Ascending aorta (tissue), 2 donors: ENCODE measurements at regions not wholly inside any gene's neighbourhood (a gene's known extent, or its start where the extent isn't known, plus 50 kb on each side); places are given as distances from the start of the nearest gene placed in this dataset.

ENCODE experiments used
- DNase-seq, 2 donors: peaks; one replicate each; pipeline ENCODE4 v3.0.0-alpha.2; 2019; ENCODE audit warnings: low spot score in 2 of 2
- H3K27ac ChIP-seq, 2 donors: fragments of 200-600 bp; sonication (generic); one replicate each; pipeline ENCODE4 v1.5.1; 2016 to 2017; ENCODE audit warnings: mild to moderate bottlenecking in 1 of 2
- H3K27me3 ChIP-seq: fragments of 200-600 bp; sonication (generic); one replicate; pipeline ENCODE4 v1.5.1; 2017
- H3K36me3 ChIP-seq, 2 donors: fragments of 200-600 bp; sonication (generic); one replicate each; pipeline ENCODE4 v1.5.1; 2016
- H3K4me1 ChIP-seq, 2 donors: fragments of 200-600 bp; sonication (generic); one replicate each; pipeline ENCODE4 v1.5.1; 2016 to 2017; ENCODE audit warnings: mild to moderate bottlenecking in 1 of 2
- H3K4me3 ChIP-seq, 2 donors: fragments of 200-600 bp; sonication (generic); one replicate each; pipeline ENCODE4 v1.5.1; 2016 to 2017; ENCODE audit warnings: mild to moderate bottlenecking in 1 of 2
- H3K9me3 ChIP-seq, 2 donors: fragments of 200-600 bp; sonication (generic); one replicate each; pipeline ENCODE4 v1.5.1; 2016
- intact Hi-C: fragments of 100-400 bp; cut with DNase I; formaldehyde crosslinking; loops from one replicate; pipeline ENCODE4 v1.15.1; 2023
- TF ChIP-seq, protein P1 (sequence below), 3 experiments: fragments of 200-600 bp in 2 of 3; fragments of 450-650 bp in 1 of 3; sonication (generic) in 2 of 3; IDR thresholded peaks; one replicate each; pipeline ENCODE4 v1.5.1; 2016 to 2019; ENCODE audit warnings: antibody characterized with exemption in 3 of 3, mild to moderate bottlenecking in 1 of 3, moderate library complexity in 1 of 3

DNA sequence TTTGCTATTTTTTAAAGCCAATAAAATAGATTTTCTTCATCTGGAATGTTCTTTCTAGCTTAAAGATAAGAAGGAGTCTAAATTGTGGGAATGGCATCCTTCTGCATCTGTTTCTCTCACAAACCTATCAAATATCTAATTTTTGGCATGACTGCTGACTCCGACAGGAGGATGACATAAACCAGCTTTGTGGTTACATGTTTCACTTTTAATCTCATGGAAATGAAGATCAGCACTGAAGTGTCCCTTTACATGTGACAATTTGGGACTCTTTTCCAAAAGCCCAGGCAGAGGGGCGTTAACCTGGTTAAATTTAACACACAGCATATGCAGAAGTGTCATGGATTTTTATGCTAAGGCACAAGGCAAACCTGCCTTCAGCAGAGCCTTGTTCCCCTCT, 694.7 kb downstream of the ARHGAP15 start:
- H3K36me3 ChIP-seq, result no peaks in the 10 kb centered on the region
- no peaks in the 10 kb centered on the region for H3K4me1 ChIP-seq
- no peak overlapping the region for H3K27ac ChIP-seq
- no peak for DNase-seq
- H3K4me3 ChIP-seq, result no peak overlapping the region
- intact Hi-C loops, result no loop called here
- TF ChIP-seq, protein P1, sequence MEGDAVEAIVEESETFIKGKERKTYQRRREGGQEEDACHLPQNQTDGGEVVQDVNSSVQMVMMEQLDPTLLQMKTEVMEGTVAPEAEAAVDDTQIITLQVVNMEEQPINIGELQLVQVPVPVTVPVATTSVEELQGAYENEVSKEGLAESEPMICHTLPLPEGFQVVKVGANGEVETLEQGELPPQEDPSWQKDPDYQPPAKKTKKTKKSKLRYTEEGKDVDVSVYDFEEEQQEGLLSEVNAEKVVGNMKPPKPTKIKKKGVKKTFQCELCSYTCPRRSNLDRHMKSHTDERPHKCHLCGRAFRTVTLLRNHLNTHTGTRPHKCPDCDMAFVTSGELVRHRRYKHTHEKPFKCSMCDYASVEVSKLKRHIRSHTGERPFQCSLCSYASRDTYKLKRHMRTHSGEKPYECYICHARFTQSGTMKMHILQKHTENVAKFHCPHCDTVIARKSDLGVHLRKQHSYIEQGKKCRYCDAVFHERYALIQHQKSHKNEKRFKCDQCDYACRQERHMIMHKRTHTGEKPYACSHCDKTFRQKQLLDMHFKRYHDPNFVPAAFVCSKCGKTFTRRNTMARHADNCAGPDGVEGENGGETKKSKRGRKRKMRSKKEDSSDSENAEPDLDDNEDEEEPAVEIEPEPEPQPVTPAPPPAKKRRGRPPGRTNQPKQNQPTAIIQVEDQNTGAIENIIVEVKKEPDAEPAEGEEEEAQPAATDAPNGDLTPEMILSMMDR (IDR thresholded peaks at IDR 0.05), result no peak
- no peaks in the 10 kb centered on the region for H3K27me3 ChIP-seq
- H3K9me3 ChIP-seq, result no peaks in the 10 kb centered on the region

DNA sequence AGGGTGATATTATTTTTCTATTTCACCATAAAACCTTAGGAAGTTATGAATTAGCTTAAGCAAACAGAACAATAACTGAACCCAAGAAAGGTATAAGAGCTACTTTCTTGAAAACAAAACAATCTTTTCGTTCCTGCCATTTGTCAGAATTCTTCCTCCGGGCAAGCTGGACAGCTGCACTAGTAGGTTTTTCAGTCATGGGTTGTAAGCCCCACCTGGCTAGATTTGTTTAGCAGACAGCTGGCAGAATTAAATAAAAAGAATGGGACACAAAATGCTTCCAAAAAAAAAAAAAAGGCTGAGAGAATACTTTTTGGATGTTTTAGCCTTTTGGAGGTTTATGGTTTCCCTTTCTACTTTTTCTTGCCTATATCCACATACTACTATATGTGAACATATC, 694.1 kb downstream of the ARHGAP15 start:
- H3K27me3 ChIP-seq, result no peaks in the 10 kb centered on the region
- H3K4me1 ChIP-seq, result no peaks in the 10 kb centered on the region
- no peaks in the 10 kb centered on the region for H3K9me3 ChIP-seq
- TF ChIP-seq, protein P1 (IDR thresholded peaks at IDR 0.05), result no peak
- no peaks in the 10 kb centered on the region for H3K36me3 ChIP-seq
- intact Hi-C loops, result no loop called here
- no peak overlapping the region for H3K4me3 ChIP-seq
- DNase-seq, result no peak
- no peak overlapping the region for H3K27ac ChIP-seq

- H3K27ac ChIP-seq, result no peak overlapping the region
- no peaks in the 10 kb centered on the region for H3K4me1 ChIP-seq
- H3K4me3 ChIP-seq, result no peak overlapping the region
- no peaks in the 10 kb centered on the region for H3K9me3 ChIP-seq
- intact Hi-C loops, result no loop called here
- no peaks in the 10 kb centered on the region for H3K27me3 ChIP-seq
- TF ChIP-seq, protein P1 (IDR thresholded peaks at IDR 0.05), result no peak
- no peak for DNase-seq
- no peaks in the 10 kb centered on the region for H3K36me3 ChIP-seq
Measured at GRCh38 chr2:143822736-143823135, 693.5 kb downstream of the ARHGAP15 start.

GRCh38 chr2:143819764-143820163, 690.5 kb downstream of the ARHGAP15 start:
- H3K27me3 ChIP-seq, result no peaks in the 10 kb centered on the region
- no peak overlapping the region for H3K4me3 ChIP-seq
- H3K27ac ChIP-seq, result no peak overlapping the region
- H3K9me3 ChIP-seq, result no peaks in the 10 kb centered on the region
- intact Hi-C loops, result no loop called here
- no peaks in the 10 kb centered on the region for H3K36me3 ChIP-seq
- no peak for DNase-seq
- TF ChIP-seq, protein P1 (IDR thresholded peaks at IDR 0.05), result no peak
- H3K4me1 ChIP-seq, result no peaks in the 10 kb centered on the region

- TF ChIP-seq, protein P1 (IDR thresholded peaks at IDR 0.05), result no peak
- no peak overlapping the region for H3K27ac ChIP-seq
- DNase-seq, result no peak
Measured at GRCh38 chr2:143819190-143819735, 690.0 kb downstream of the ARHGAP15 start.

More at GRCh38 chr2:143819190-143819735, 690.0 kb downstream of the ARHGAP15 start:
- H3K36me3 ChIP-seq, result no peaks in the 10 kb centered on the region
- H3K4me3 ChIP-seq, result no peak overlapping the region
- H3K4me1 ChIP-seq, result no peaks in the 10 kb centered on the region
- intact Hi-C loops, result no loop called here
- H3K9me3 ChIP-seq, result no peaks in the 10 kb centered on the region
- no peaks in the 10 kb centered on the region for H3K27me3 ChIP-seq
